GM23338 (cell line): ENCODE measurements at regions not wholly inside any gene's neighbourhood (a gene's known extent, or its start where the extent isn't known, plus 50 kb on each side); places are given as distances from the start of the nearest gene placed in this dataset.

ENCODE experiments used
- ATAC-seq: fragments of 200-7000 bp; cut with Tn5 transposase; 3 replicates; pipeline ENCODE4 v1.9.1; 2020
- DNase-seq: peaks from one replicate; pipeline ENCODE4 v3.0.0-alpha.2; 2015; ENCODE audit warnings: low spot score
- H2AFZ ChIP-seq: fragments of 200-600 bp; sonication (generic); 2 replicates; pipeline ENCODE4 v1.8.0; 2016; ENCODE audit warnings: antibody characterized with exemption, mild to moderate bottlenecking, moderate library complexity
- H3F3A ChIP-seq: fragments of 200-600 bp; sonication (generic); replicated peaks from 2 replicates; pipeline ENCODE4 v1.8.0; 2017; ENCODE audit warnings: antibody characterized with exemption, mixed run types, low read depth
- H3K27ac ChIP-seq: fragments of 200-600 bp; sonication (generic); 2 replicates; pipeline ENCODE4 v1.6.1; 2016; ENCODE audit warnings: low read depth
- H3K27me3 ChIP-seq: fragments of 200-600 bp; sonication (generic); 2 replicates; pipeline ENCODE4 v1.8.0; 2016; ENCODE audit warnings: mild to moderate bottlenecking, mixed run types, moderate library complexity; ENCODE audit not compliant: insufficient read depth
- H3K36me3 ChIP-seq: fragments of 200-600 bp; sonication (generic); 2 replicates; pipeline ENCODE4 v1.8.0; 2016; ENCODE audit warnings: mild to moderate bottlenecking; ENCODE audit not compliant: insufficient read depth
- H3K4me1 ChIP-seq: fragments of 200-600 bp; sonication (generic); 2 replicates; pipeline ENCODE4 v1.8.0; 2016; ENCODE audit warnings: mild to moderate bottlenecking, moderate library complexity; ENCODE audit not compliant: insufficient read depth
- H3K4me2 ChIP-seq: fragments of 200-600 bp; sonication (generic); 2 replicates; pipeline ENCODE4 v1.7.1; 2017; ENCODE audit warnings: mixed run types
- H3K4me3 ChIP-seq: fragments of 200-600 bp; sonication (generic); 2 replicates; pipeline ENCODE4 v1.6.1; 2016; ENCODE audit warnings: mixed run types
- H3K79me2 ChIP-seq: fragments of 200-600 bp; sonication (generic); replicated peaks from 2 replicates; pipeline ENCODE4 v1.8.0; 2017; ENCODE audit warnings: mild to moderate bottlenecking; ENCODE audit not compliant: insufficient read depth
- H3K9me2 ChIP-seq: fragments of 200-600 bp; sonication (generic); 2 replicates; pipeline ENCODE4 v1.8.0; 2017; ENCODE audit not compliant: insufficient read depth
- H4K20me1 ChIP-seq: fragments of 200-600 bp; sonication (generic); replicated peaks from 2 replicates; pipeline ENCODE4 v1.8.0; 2017; ENCODE audit warnings: mild to moderate bottlenecking; ENCODE audit not compliant: insufficient read depth
- H3K27ac Mint-ChIP-seq: 2 replicates; pipeline ENCODE4 v1.8.0; 2020; ENCODE audit warnings: inconsistent platforms, mild to moderate bottlenecking, moderate library complexity, mixed read lengths
- H3K27me3 Mint-ChIP-seq: 3 replicates; pipeline ENCODE4 v1.8.0; 2022; ENCODE audit warnings: low read depth, mild to moderate bottlenecking, moderate library complexity, mixed read lengths, inconsistent platforms; ENCODE audit not compliant: insufficient read depth, poor library complexity
- H3K36me3 Mint-ChIP-seq: 3 replicates; pipeline ENCODE4 v1.8.0; 2021; ENCODE audit warnings: low read depth, mild to moderate bottlenecking, inconsistent platforms, moderate library complexity, mixed read lengths
- H3K4me1 Mint-ChIP-seq: 3 replicates; pipeline ENCODE4 v1.8.0; 2020; ENCODE audit warnings: mild to moderate bottlenecking, inconsistent platforms, mixed read lengths
- H3K4me3 Mint-ChIP-seq: 3 replicates; pipeline ENCODE4 v1.8.0; 2021; ENCODE audit warnings: moderate library complexity, mild to moderate bottlenecking, inconsistent platforms, mixed read lengths
- H3K9me3 Mint-ChIP-seq: 3 replicates; pipeline ENCODE4 v1.8.0; 2020; ENCODE audit warnings: moderate library complexity, mild to moderate bottlenecking, inconsistent platforms, mixed read lengths
- CREB1 ChIP-seq: fragments of 250-450 bp; sonication (Bioruptor Pico); IDR thresholded peaks from 2 replicates; pipeline ENCODE4 v1.5.0; 2020; ENCODE audit warnings: low read depth, mild to moderate bottlenecking, moderate library complexity
- CTCF ChIP-seq, 2 experiments: fragments of 200-600 bp in 1 of 2; sonication (generic) in 1 of 2; conservative IDR thresholded peaks; 2 replicates each; pipeline versions ENCODE4 v1.5.1 to v1.6.1; 2016 to 2017; ENCODE audit warnings: antibody characterized with exemption in 2 of 2, low read depth in 2 of 2, mild to moderate bottlenecking in 2 of 2, moderate library complexity in 1 of 2
- EZH2 ChIP-seq: fragments of 200-600 bp; sonication (generic); IDR thresholded peaks from one replicate; pipeline ENCODE4 v1.8.0; 2017; ENCODE audit warnings: antibody characterized with exemption, mild to moderate bottlenecking, low read depth; ENCODE audit not compliant: unreplicated experiment
- EZH2phosphoT487 ChIP-seq: fragments of 200-600 bp; sonication (generic); IDR thresholded peaks from one replicate; pipeline ENCODE4 v1.8.1; 2018; ENCODE audit warnings: antibody characterized with exemption; ENCODE audit not compliant: unreplicated experiment
- JUNB ChIP-seq: IDR thresholded peaks from one replicate; pipeline ENCODE4 v1.6.1; 2016; ENCODE audit warnings: antibody characterized with exemption; ENCODE audit not compliant: unreplicated experiment
- POLR2AphosphoS5 ChIP-seq: IDR thresholded peaks from 2 replicates; pipeline ENCODE4 v1.6.1; 2016; ENCODE audit warnings: antibody characterized with exemption, low read depth
- ZNF114 ChIP-seq: fragments of 250-450 bp; sonication (Bioruptor Pico); IDR thresholded peaks from 2 replicates; pipeline ENCODE4 v1.5.0; 2020; ENCODE audit warnings: mild to moderate bottlenecking, moderate library complexity
- ZNF331 ChIP-seq: fragments of 250-450 bp; sonication (Bioruptor Pico); IDR thresholded peaks from 2 replicates; pipeline ENCODE4 v1.5.0; 2020; ENCODE audit warnings: low read depth, mild to moderate bottlenecking, moderate library complexity
- TF ChIP-seq, protein P1 (sequence below): IDR thresholded peaks from one replicate; pipeline ENCODE4 v1.6.1; 2018; ENCODE audit warnings: antibody characterized with exemption; ENCODE audit not compliant: unreplicated experiment
- TF ChIP-seq, protein P2 (sequence below): fragments of 250-450 bp; sonication (Bioruptor Pico); IDR thresholded peaks from 2 replicates; pipeline ENCODE4 v1.5.0; 2020; ENCODE audit warnings: mild to moderate bottlenecking, moderate library complexity
- TF ChIP-seq, protein P3 (sequence below): IDR thresholded peaks from 2 replicates; pipeline ENCODE4 v1.6.1; 2016; ENCODE audit warnings: antibody characterized with exemption

- TF ChIP-seq, protein P1, sequence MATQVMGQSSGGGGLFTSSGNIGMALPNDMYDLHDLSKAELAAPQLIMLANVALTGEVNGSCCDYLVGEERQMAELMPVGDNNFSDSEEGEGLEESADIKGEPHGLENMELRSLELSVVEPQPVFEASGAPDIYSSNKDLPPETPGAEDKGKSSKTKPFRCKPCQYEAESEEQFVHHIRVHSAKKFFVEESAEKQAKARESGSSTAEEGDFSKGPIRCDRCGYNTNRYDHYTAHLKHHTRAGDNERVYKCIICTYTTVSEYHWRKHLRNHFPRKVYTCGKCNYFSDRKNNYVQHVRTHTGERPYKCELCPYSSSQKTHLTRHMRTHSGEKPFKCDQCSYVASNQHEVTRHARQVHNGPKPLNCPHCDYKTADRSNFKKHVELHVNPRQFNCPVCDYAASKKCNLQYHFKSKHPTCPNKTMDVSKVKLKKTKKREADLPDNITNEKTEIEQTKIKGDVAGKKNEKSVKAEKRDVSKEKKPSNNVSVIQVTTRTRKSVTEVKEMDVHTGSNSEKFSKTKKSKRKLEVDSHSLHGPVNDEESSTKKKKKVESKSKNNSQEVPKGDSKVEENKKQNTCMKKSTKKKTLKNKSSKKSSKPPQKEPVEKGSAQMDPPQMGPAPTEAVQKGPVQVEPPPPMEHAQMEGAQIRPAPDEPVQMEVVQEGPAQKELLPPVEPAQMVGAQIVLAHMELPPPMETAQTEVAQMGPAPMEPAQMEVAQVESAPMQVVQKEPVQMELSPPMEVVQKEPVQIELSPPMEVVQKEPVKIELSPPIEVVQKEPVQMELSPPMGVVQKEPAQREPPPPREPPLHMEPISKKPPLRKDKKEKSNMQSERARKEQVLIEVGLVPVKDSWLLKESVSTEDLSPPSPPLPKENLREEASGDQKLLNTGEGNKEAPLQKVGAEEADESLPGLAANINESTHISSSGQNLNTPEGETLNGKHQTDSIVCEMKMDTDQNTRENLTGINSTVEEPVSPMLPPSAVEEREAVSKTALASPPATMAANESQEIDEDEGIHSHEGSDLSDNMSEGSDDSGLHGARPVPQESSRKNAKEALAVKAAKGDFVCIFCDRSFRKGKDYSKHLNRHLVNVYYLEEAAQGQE = no peak
Measured at GRCh38 chr13:111897178-111897845, 169.6 kb upstream of the SOX1 start (continued).

DNA sequence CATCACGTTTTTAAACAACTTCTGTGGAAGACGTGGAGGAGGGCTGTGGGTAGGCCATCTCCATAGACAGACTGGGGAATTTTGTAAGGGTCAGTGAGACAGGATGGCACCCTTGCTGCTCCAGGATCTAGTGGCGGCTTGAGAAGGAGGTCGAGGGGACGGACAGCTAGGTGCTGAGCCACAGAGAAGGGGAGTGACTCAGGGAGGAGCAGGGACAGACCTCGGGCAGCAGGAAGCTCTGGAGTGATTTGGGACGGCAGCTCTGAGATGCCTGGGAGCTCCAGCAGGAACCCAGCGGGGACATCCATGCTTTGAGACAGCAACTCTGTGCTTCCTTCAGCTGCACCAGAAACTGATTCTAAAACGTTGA is 169.1 kb upstream of the SOX1 start:
- Histone ChIP-seq H3K4me2 (no peak overlapping the region), H3K36me3 (no peaks in the 10 kb centered on the region), H3F3A (peaks cover 7% of the 10 kb centered on the region; the same call in 1 of the 2 replicates), H3K4me1 (peaks cover 11% of the 10 kb centered on the region), H3K79me2 (no peaks in the 10 kb centered on the region), H3K9me2 (no peaks in the 10 kb centered on the region), H2AFZ (no peak overlapping the region), H3K27ac (no peak overlapping the region), H4K20me1 (no peaks in the 10 kb centered on the region), H3K27me3 (peaks cover 14% of the 10 kb centered on the region), H3K4me3 (no peak overlapping the region)
- Mint-ChIP-seq H3K36me3 (no peaks in the 10 kb centered on the region), H3K4me3 (no peak overlapping the region), H3K27me3 (peaks cover 19% of the 10 kb centered on the region), H3K4me1 (peaks cover 25% of the 10 kb centered on the region), H3K27ac (no peak overlapping the region), H3K9me3 (no peaks in the 10 kb centered on the region)
- no peak for ATAC-seq
- DNase-seq = no peak
- TF ChIP-seq CTCF (conservative IDR thresholded peaks at IDR 0.05; ENCODE audit: low read depth in 2 of 2) (no peak), JUNB (no peak), ZNF331 (CRISPR knock-in tag) (no peak), CREB1 (CRISPR knock-in tag) (no peak), ZNF114 (no peak), EZH2phosphoT487 (no peak), EZH2 (no peak), POLR2AphosphoS5 (no peak)
- TF ChIP-seq, protein P2, sequence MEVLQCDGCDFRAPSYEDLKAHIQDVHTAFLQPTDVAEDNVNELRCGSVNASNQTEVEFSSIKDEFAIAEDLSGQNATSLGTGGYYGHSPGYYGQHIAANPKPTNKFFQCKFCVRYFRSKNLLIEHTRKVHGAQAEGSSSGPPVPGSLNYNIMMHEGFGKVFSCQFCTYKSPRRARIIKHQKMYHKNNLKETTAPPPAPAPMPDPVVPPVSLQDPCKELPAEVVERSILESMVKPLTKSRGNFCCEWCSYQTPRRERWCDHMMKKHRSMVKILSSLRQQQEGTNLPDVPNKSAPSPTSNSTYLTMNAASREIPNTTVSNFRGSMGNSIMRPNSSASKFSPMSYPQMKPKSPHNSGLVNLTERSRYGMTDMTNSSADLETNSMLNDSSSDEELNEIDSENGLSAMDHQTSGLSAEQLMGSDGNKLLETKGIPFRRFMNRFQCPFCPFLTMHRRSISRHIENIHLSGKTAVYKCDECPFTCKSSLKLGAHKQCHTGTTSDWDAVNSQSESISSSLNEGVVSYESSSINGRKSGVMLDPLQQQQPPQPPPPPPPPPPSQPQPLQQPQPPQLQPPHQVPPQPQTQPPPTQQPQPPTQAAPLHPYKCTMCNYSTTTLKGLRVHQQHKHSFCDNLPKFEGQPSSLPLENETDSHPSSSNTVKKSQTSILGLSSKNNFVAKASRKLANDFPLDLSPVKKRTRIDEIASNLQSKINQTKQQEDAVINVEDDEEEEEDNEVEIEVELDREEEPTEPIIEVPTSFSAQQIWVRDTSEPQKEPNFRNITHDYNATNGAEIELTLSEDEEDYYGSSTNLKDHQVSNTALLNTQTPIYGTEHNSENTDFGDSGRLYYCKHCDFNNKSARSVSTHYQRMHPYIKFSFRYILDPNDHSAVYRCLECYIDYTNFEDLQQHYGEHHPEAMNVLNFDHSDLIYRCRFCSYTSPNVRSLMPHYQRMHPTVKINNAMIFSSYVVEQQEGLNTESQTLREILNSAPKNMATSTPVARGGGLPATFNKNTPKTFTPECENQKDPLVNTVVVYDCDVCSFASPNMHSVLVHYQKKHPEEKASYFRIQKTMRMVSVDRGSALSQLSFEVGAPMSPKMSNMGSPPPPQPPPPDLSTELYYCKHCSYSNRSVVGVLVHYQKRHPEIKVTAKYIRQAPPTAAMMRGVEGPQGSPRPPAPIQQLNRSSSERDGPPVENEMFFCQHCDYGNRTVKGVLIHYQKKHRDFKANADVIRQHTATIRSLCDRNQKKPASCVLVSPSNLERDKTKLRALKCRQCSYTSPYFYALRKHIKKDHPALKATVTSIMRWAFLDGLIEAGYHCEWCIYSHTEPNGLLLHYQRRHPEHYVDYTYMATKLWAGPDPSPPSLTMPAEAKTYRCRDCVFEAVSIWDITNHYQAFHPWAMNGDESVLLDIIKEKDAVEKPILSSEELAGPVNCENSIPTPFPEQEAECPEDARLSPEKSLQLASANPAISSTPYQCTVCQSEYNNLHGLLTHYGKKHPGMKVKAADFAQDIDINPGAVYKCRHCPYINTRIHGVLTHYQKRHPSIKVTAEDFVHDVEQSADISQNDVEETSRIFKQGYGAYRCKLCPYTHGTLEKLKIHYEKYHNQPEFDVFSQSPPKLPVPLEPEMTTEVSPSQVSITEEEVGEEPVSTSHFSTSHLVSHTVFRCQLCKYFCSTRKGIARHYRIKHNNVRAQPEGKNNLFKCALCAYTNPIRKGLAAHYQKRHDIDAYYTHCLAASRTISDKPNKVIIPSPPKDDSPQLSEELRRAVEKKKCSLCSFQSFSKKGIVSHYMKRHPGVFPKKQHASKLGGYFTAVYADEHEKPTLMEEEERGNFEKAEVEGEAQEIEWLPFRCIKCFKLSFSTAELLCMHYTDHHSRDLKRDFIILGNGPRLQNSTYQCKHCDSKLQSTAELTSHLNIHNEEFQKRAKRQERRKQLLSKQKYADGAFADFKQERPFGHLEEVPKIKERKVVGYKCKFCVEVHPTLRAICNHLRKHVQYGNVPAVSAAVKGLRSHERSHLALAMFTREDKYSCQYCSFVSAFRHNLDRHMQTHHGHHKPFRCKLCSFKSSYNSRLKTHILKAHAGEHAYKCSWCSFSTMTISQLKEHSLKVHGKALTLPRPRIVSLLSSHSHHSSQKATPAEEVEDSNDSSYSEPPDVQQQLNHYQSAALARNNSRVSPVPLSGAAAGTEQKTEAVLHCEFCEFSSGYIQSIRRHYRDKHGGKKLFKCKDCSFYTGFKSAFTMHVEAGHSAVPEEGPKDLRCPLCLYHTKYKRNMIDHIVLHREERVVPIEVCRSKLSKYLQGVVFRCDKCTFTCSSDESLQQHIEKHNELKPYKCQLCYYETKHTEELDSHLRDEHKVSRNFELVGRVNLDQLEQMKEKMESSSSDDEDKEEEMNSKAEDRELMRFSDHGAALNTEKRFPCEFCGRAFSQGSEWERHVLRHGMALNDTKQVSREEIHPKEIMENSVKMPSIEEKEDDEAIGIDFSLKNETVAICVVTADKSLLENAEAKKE = no peak
- TF ChIP-seq, protein P3, sequence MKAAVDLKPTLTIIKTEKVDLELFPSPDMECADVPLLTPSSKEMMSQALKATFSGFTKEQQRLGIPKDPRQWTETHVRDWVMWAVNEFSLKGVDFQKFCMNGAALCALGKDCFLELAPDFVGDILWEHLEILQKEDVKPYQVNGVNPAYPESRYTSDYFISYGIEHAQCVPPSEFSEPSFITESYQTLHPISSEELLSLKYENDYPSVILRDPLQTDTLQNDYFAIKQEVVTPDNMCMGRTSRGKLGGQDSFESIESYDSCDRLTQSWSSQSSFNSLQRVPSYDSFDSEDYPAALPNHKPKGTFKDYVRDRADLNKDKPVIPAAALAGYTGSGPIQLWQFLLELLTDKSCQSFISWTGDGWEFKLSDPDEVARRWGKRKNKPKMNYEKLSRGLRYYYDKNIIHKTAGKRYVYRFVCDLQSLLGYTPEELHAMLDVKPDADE = no peak
